Aorta (tissue), 5 donors: ENCODE measurements at regions not wholly inside any gene's neighbourhood (a gene's known extent, or its start where the extent isn't known, plus 50 kb on each side); places are given as distances from the start of the nearest gene placed in this dataset.
A peak's percentile ranks its signal among the peaks of the same experiment; 100 is the strongest.
"Not testable (repeated sequence)": the region's sequence is repeated elsewhere in the genome, so short reads cannot be mapped to it uniquely, and the experiment has no call there.

ENCODE experiments used
- ATAC-seq: fragments of 200-7000 bp; cut with Tn5 transposase; one replicate; pipeline ENCODE4 v1.9.1; 2022; ENCODE audit warnings: moderate library complexity; ENCODE audit not compliant: low FRiP score
- DNase-seq, 2 donors: peaks; one replicate each; pipeline ENCODE4 v3.0.0-alpha.2; 2020
- H3K27ac ChIP-seq, 2 donors: one replicate each; pipeline ENCODE4 v1.5.1; 2013; ENCODE audit warnings: low read length in 2 of 2, mild to moderate bottlenecking in 2 of 2, moderate library complexity in 2 of 2, control low read depth in 1 of 2, inconsistent platforms in 1 of 2, low read depth in 1 of 2
- H3K27me3 ChIP-seq, 2 donors: one replicate each; pipeline ENCODE4 v1.6.1; 2013; ENCODE audit warnings: control low read depth in 1 of 2, low read length in 1 of 2, mild to moderate bottlenecking in 1 of 2, moderate library complexity in 1 of 2; ENCODE audit not compliant: insufficient read depth in 2 of 2, control insufficient read depth in 1 of 2
- H3K36me3 ChIP-seq, 2 donors: one replicate each; pipeline ENCODE4 v1.6.1; 2013; ENCODE audit warnings: control low read depth in 1 of 2, low read length in 1 of 2, mild to moderate bottlenecking in 1 of 2; ENCODE audit not compliant: insufficient read depth in 2 of 2, control insufficient read depth in 1 of 2
- H3K4me1 ChIP-seq, 2 donors: one replicate each; pipeline ENCODE4 v1.6.1; 2013; ENCODE audit warnings: low read length in 2 of 2, control low read depth in 1 of 2, mild to moderate bottlenecking in 1 of 2, moderate library complexity in 1 of 2; ENCODE audit not compliant: insufficient read depth in 2 of 2, control insufficient read depth in 1 of 2
- H3K4me3 ChIP-seq, 2 donors: one replicate each; pipeline ENCODE4 v1.5.1; 2013; ENCODE audit warnings: low read length in 2 of 2, control low read depth in 1 of 2, mild to moderate bottlenecking in 1 of 2
- H3K9me3 ChIP-seq: one replicate; pipeline ENCODE4 v1.6.1; 2013; ENCODE audit warnings: mild to moderate bottlenecking, low read length; ENCODE audit not compliant: control insufficient read depth
- WGBS, 2 donors: extraction: QIAGEN DNeasy Blood & Tissue Kit; methylation state at CpG; one replicate each; pipeline ENCODE4 v1.1.7; 2013; 5-methylcytosine and 5-hydroxymethylcytosine counted together
- intact Hi-C, 2 donors: fragments of 100-400 bp; cut with DNase I; formaldehyde crosslinking; loops; one replicate each; pipeline versions ENCODE4 v1.14.2 to v1.15.0; 2022
- donor health status: healthy with polysubstance abuse.
- donor health status: Bipolar disorder and iron deficiency.
- donor health status: DM: no; HTN: no; CAD: no.
- donor health status: DM: no; HTN: no; CAD: no.
- donor health status: DM: yes; HTN: yes; CAD: no.

- H3K27ac ChIP-seq, ATAC-seq, H3K4me3 ChIP-seq, intact Hi-C loops, H3K9me3 ChIP-seq, H3K4me1 ChIP-seq, DNase-seq, H3K36me3 ChIP-seq, H3K27me3 ChIP-seq: not testable (repeated sequence)
These were observed 275.3 kb upstream of the DPP6 start for GRCh38 chr7:153776940-153777339.

DNA sequence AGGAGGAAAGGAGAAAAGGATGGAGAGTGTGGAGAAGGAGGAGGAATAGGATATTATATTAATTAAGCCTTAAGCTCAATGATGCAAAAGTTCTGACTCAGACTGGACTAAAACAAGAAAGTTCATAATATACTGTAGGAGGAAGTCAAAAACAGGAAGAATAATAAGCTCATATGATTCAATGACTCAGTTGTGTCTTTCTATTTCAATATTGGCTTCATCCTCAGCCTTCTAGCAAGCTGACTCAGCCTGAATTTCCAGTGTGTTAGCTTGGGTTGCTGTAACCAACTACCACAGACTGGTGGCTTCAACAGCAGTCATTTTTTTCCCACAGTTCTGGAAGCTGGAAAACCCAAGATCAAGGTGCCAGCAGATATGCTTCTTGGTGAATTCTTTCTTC lies 254.8 kb upstream of the DPP6 start:
- H3K27me3 ChIP-seq, H3K9me3 ChIP-seq, ATAC-seq, intact Hi-C loops, H3K27ac ChIP-seq, DNase-seq, H3K4me1 ChIP-seq, H3K4me3 ChIP-seq, H3K36me3 ChIP-seq: not testable (repeated sequence)

DNA sequence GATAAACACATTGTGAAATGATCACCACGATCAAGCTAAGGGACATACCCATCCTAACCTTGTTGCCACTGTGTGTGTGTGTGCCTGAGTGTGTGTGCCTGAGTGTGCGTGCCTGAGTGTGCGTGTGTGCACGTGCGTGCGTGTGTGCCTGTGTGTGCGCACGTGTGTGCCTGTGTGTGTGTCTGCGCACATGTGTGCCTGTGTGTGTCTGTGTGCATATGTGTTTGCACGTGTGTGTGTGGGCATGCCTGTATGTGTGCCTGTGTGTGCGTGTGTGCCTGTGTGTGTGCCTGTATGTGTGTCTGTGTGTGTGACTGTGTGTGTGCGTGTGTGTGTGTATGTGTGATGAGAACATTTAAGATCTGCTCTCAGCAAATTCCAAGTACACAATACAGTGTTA lies 244.1 kb upstream of the DPP6 start:
- WGBS, 2 donors, result 91% methylated on average over 12 of the region's 12 CpGs
- ATAC-seq (peak; percentile 33), DNase-seq (no peak)
- H3K27me3 ChIP-seq, result no peaks in the 10 kb centered on the region
- no peak overlapping the region for H3K27ac ChIP-seq
- H3K4me3 ChIP-seq, result no peak overlapping the region
- H3K4me1 ChIP-seq, result no peaks in the 10 kb centered on the region
- H3K9me3 ChIP-seq, result no peaks in the 10 kb centered on the region
- intact Hi-C loops, result no loop called here
- H3K36me3 ChIP-seq, result no peaks in the 10 kb centered on the region

DNA sequence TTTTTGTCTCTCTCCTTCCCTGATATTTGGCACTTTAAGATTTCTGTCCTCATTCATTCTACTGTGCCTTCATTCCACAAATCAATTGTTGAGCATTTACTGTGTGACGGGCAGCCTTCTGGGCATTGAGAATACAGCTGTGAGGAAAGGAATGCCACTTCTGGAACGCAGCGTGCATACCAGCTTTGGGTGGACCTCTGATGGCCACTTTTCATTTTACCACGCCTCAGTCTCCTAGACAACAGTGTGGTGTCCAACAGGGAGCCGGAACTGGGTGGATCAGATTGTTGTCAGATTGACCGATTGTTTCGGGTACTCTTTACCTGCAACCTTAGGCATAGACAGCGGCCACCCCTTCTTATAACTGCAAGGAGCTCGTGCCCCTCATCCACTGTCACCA lies 222.7 kb upstream of the DPP6 start:
- intact Hi-C loops, result no loop called here
- H3K27ac ChIP-seq, result no peak overlapping the region
- H3K9me3 ChIP-seq, result no peaks in the 10 kb centered on the region
- 74% methylated on average over 9 of the region's 9 CpGs for WGBS, 2 donors
- ATAC-seq (no peak), DNase-seq (no peak)
- no peaks in the 10 kb centered on the region for H3K4me1 ChIP-seq
- no peaks in the 10 kb centered on the region for H3K27me3 ChIP-seq
- no peaks in the 10 kb centered on the region for H3K36me3 ChIP-seq
- H3K4me3 ChIP-seq, result no peak overlapping the region

DNA sequence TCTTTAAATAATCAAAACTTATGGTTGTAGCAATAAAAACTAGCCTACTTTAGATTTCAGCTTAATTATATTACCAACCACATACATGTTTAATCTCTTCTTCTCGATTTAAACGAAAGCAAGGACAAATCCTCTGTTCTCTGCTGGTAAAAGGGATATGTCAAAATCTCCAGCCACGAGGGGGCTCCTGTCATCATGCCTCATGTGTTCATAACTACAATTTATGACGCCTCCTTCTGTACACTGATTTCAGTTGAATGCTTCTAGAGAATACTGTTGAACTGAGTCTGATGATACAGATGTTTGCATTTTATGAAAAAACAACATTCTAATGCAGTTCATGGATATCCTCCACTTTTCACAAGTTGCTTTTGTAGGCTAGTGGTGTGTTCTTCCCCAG lies 220.0 kb upstream of the DPP6 start:
- no peak for DNase-seq
- no peaks in the 10 kb centered on the region for H3K27me3 ChIP-seq
- H3K36me3 ChIP-seq, result no peaks in the 10 kb centered on the region
- H3K27ac ChIP-seq, result no peak overlapping the region
- WGBS, 2 donors, result 45 to 51% methylated on average over 4 of the region's 4 CpGs
- H3K9me3 ChIP-seq, result no peaks in the 10 kb centered on the region
- H3K4me3 ChIP-seq, result no peak overlapping the region
- intact Hi-C loops, result no loop called here
- no peak for ATAC-seq
- H3K4me1 ChIP-seq, result no peaks in the 10 kb centered on the region

- intact Hi-C loops, result no loop called here
- DNase-seq (no peak), ATAC-seq (no peak)
- no peaks in the 10 kb centered on the region for H3K36me3 ChIP-seq
- no peaks in the 10 kb centered on the region for H3K27me3 ChIP-seq
- H3K27ac ChIP-seq, result no peak overlapping the region
- no peak overlapping the region for H3K4me3 ChIP-seq
- no peaks in the 10 kb centered on the region for H3K4me1 ChIP-seq
- 49 to 50% methylated on average over 4 of the region's 4 CpGs for WGBS, 2 donors
- H3K9me3 ChIP-seq, result no peaks in the 10 kb centered on the region
These were observed 217.1 kb upstream of the DPP6 start for GRCh38 chr7:153835103-153835502.

DNA sequence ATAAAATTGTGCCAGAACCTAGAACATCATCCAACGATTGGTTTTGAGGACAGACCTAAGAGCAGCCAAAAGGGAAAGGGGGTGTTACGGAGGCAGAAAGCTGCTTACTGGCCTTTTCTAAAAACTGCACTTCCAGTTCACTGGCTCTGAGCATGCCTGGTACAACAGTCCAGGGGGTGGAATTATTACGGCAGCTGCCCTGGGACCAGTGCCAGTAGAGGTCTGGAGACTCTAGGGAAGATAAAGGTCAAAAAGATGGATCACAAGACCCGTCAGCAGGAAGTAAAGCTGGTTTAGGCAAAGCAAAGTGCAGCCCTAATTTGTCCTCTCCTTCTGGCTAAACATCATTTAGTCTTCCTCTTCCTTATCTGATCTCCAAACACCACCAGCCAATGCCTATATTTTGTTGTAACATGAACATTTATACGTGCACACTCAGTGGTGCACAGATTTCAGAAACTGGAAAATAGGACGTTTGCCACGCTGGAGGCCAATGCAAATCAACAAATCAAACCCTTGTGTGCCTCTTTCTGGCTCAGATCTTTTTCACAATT lies 216.4 kb upstream of the DPP6 start:
- DNase-seq (no peak), ATAC-seq (no peak)
- H3K4me3 ChIP-seq, result no peak overlapping the region
- intact Hi-C loops, result no loop called here
- no peak overlapping the region for H3K27ac ChIP-seq
- no peaks in the 10 kb centered on the region for H3K36me3 ChIP-seq
- WGBS, 2 donors, result 47 to 51% methylated on average over 7 of the region's 7 CpGs
- no peaks in the 10 kb centered on the region for H3K27me3 ChIP-seq
- H3K9me3 ChIP-seq, result no peaks in the 10 kb centered on the region
- no peaks in the 10 kb centered on the region for H3K4me1 ChIP-seq

- intact Hi-C loops, result no loop called here
- H3K4me3 ChIP-seq, result no peak overlapping the region
- 59 to 64% methylated on average over 4 of the region's 4 CpGs for WGBS, 2 donors
These were observed 213.6 kb upstream of the DPP6 start for GRCh38 chr7:153838591-153838990.

DNA sequence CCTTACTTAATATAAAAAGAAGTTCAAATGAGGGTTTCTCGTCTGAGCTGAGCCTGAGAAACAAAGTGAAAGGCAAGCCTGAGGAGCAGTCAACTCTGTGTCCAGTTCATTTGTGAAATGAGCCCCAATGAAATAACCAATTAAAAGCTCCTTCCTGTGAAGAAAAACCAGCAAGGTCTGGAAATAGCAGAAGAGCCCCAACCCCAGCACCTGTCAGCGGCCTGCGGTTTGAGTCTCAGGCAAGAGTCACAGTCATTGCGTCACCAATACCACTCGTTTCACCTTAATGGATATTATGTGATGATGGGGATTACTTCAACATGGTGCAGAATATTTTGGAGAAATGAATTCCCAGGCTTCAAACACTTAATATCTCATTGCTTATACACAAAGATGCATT lies 211.3 kb upstream of the DPP6 start:
- WGBS, 2 donors, result 87% methylated on average over 5 of the region's 5 CpGs
- intact Hi-C loops, result no loop called here
- Histone ChIP-seq H3K4me1 (no peaks in the 10 kb centered on the region), H3K4me3 (no peak overlapping the region), H3K36me3 (no peaks in the 10 kb centered on the region), H3K27ac (no peak overlapping the region), H3K27me3 (no peaks in the 10 kb centered on the region), H3K9me3 (no peaks in the 10 kb centered on the region)
- ATAC-seq, result no peak
- DNase-seq, result no peak

More at GRCh38 chr7:153838591-153838990, 213.6 kb upstream of the DPP6 start:
- no peaks in the 10 kb centered on the region for H3K36me3 ChIP-seq
- H3K27me3 ChIP-seq, result no peaks in the 10 kb centered on the region
- DNase-seq (no peak), ATAC-seq (no peak)
- H3K9me3 ChIP-seq, result no peaks in the 10 kb centered on the region
- H3K4me1 ChIP-seq, result no peaks in the 10 kb centered on the region
- H3K27ac ChIP-seq, result no peak overlapping the region
